ENCODE measurements at regions not wholly inside any gene's neighbourhood (a gene's known extent, or its start where the extent isn't known, plus 50 kb on each side); places are given as distances from the start of the nearest gene placed in this dataset.

- Histone ChIP-seq H3K27ac (no peak overlapping the region), H3K9ac (no peak overlapping the region), H3K9me3 (ENCODE audit: control insufficient read depth, low read length) (no peaks in the 10 kb centered on the region), H3K4me1 (peaks cover 3% of the 10 kb centered on the region), H3K27me3 (ENCODE audit: control insufficient read depth, insufficient read depth, low read length) (no peaks in the 10 kb centered on the region), H3K36me3 (ENCODE audit: control insufficient read depth, insufficient read depth, low read length) (no peaks in the 10 kb centered on the region), H3K79me2 (no peaks in the 10 kb centered on the region), H3K4me2 (ENCODE audit: low read length) (no peak overlapping the region), H3K4me3 (ENCODE audit: low read depth, low read length) (no peak overlapping the region), H2AFZ (no peak overlapping the region)
- TF ChIP-seq CTCF (IDR thresholded peaks at IDR 0.05), result no peak
Measured at GRCh38 chr1:82171955-82172354, 371.2 kb downstream of the ADGRL2 start.

- Histone ChIP-seq H3K9ac (no peak overlapping the region), H3K4me3 (ENCODE audit: low read depth, low read length) (no peak overlapping the region), H3K36me3 (ENCODE audit: control insufficient read depth, insufficient read depth, low read length) (no peaks in the 10 kb centered on the region), H3K4me2 (ENCODE audit: low read length) (no peak overlapping the region), H3K4me1 (peaks cover 3% of the 10 kb centered on the region), H3K27ac (no peak overlapping the region), H3K79me2 (no peaks in the 10 kb centered on the region), H3K27me3 (ENCODE audit: control insufficient read depth, insufficient read depth, low read length) (no peaks in the 10 kb centered on the region), H2AFZ (no peak overlapping the region), H3K9me3 (ENCODE audit: control insufficient read depth, low read length) (no peaks in the 10 kb centered on the region)
- TF ChIP-seq CTCF (IDR thresholded peaks at IDR 0.05), result no peak
Measured at GRCh38 chr1:82168482-82168881, 367.7 kb downstream of the ADGRL2 start.

- Histone ChIP-seq H3K27me3 (ENCODE audit: control insufficient read depth, insufficient read depth, low read length) (no peaks in the 10 kb centered on the region), H3K4me2 (ENCODE audit: low read length) (no peak overlapping the region), H3K9me3 (ENCODE audit: control insufficient read depth, low read length) (no peaks in the 10 kb centered on the region), H3K9ac (no peak overlapping the region), H3K27ac (no peak overlapping the region), H3K79me2 (no peaks in the 10 kb centered on the region), H3K4me3 (ENCODE audit: low read depth, low read length) (no peak overlapping the region), H2AFZ (no peak overlapping the region), H3K36me3 (ENCODE audit: control insufficient read depth, insufficient read depth, low read length) (no peaks in the 10 kb centered on the region), H3K4me1 (peaks cover 6% of the 10 kb centered on the region)
- no peak for TF ChIP-seq CTCF (IDR thresholded peaks at IDR 0.05)
Measured at GRCh38 chr1:82165304-82165703, 364.6 kb downstream of the ADGRL2 start.

GRCh38 chr1:82162486-82163420 lies 362.0 kb downstream of the ADGRL2 start:
- Histone ChIP-seq H3K79me2 (no peaks in the 10 kb centered on the region), H3K4me3 (ENCODE audit: low read depth, low read length) (no peak overlapping the region), H3K36me3 (ENCODE audit: control insufficient read depth, insufficient read depth, low read length) (no peaks in the 10 kb centered on the region), H3K4me1 (peaks cover 5% of the 10 kb centered on the region), H3K27me3 (ENCODE audit: control insufficient read depth, insufficient read depth, low read length) (no peaks in the 10 kb centered on the region), H3K27ac (no peak overlapping the region), H3K9ac (no peak overlapping the region), H3K4me2 (ENCODE audit: low read length) (no peak overlapping the region), H2AFZ (no peak overlapping the region), H3K9me3 (ENCODE audit: control insufficient read depth, low read length) (no peaks in the 10 kb centered on the region)
- no peak for TF ChIP-seq CTCF (IDR thresholded peaks at IDR 0.05)

Measured in parathyroid adenoma (tissue), 2 donors.